SK-N-SH treated with all-trans-retinoic acid at 6 μM for 48 hours (cell line): ENCODE measurements at regions not wholly inside any gene's neighbourhood (a gene's known extent, or its start where the extent isn't known, plus 50 kb on each side); places are given as distances from the start of the nearest gene placed in this dataset.

ENCODE experiments used
- SNAI2 ChIP-seq: fragments of 250-450 bp; sonication (Bioruptor Pico); IDR thresholded peaks from 2 replicates; pipeline ENCODE4 v1.5.0; 2020; ENCODE audit warnings: mild to moderate bottlenecking, moderate library complexity
- ZFP30 ChIP-seq: fragments of 450-650 bp; formaldehyde crosslinking; IDR thresholded peaks from 2 replicates; pipeline ENCODE4 v1.5.0; 2022; ENCODE audit warnings: mild to moderate bottlenecking, moderate library complexity

DNA sequence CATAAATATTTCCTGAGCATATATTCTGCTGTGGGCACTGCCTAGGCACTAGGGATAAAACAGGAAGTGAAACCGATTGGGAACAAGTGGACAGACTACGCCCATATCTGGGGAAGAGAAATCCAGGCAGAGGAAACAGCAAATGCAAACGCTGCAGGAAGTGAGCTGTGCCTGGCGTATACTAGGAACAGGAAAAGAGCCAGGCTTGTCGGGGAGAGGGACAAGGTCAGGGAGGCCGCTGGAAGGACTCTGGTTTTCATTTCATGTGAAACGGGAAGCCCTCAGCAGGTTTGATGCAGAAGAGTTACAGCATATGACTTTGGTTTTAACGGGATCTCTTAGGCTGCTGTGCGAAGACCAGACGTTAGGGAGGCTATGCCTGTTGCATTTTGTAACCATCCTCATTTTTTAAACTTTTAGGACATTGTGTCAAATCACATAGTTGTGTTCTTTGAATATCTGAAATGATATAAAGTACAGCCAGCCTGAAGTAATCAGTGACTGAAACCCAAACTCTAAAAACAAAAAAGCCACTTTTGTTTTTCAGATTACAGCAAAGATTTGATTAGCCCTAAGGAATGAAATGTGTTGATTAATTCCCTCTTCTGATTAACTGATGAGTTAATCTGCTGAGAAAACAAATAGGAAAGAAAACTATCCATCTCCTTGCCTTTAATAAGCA lies 110.2 kb upstream of the PIEZO2 start:
- no peak for TF ChIP-seq ZFP30 (CRISPR knock-in tag)
- no peak for TF ChIP-seq SNAI2 (CRISPR knock-in tag)
